Progenitor cell of endocrine pancreas (in vitro differentiated cells): ENCODE measurements at regions not wholly inside any gene's neighbourhood (a gene's known extent, or its start where the extent isn't known, plus 50 kb on each side); places are given as distances from the start of the nearest gene placed in this dataset.

Source experiments
- DNase-seq: peaks from one replicate; pipeline ENCODE4 v3.0.0; 2021; ENCODE audit warnings: low spot score; ENCODE audit not compliant: unreplicated experiment
- H3K27ac Mint-ChIP-seq: 2 replicates; pipeline ENCODE4 v1.8.0; 2021; ENCODE audit warnings: mild to moderate bottlenecking, moderate library complexity, mixed read lengths
- H3K27me3 Mint-ChIP-seq: 2 replicates; pipeline ENCODE4 v1.8.0; 2021; ENCODE audit warnings: mixed read lengths
- H3K36me3 Mint-ChIP-seq: 2 replicates; pipeline ENCODE4 v1.8.0; 2022; ENCODE audit warnings: mixed read lengths; ENCODE audit not compliant: insufficient read depth
- H3K4me1 Mint-ChIP-seq: 2 replicates; pipeline ENCODE4 v1.8.0; 2021; ENCODE audit warnings: low read depth, mixed read lengths
- H3K4me3 Mint-ChIP-seq: 2 replicates; pipeline ENCODE4 v1.8.0; 2021; ENCODE audit warnings: low read depth, mild to moderate bottlenecking, moderate library complexity, mixed read lengths
- H3K9me3 Mint-ChIP-seq: 2 replicates; pipeline ENCODE4 v1.8.0; 2021; ENCODE audit warnings: low read depth, mixed read lengths
- CTCF ChIP-seq: fragments of 200-600 bp; sonication (generic); IDR thresholded peaks from one replicate; pipeline ENCODE4 v1.5.0; 2021; ENCODE audit warnings: antibody characterized with exemption, mild to moderate bottlenecking; ENCODE audit not compliant: unreplicated experiment

DNA sequence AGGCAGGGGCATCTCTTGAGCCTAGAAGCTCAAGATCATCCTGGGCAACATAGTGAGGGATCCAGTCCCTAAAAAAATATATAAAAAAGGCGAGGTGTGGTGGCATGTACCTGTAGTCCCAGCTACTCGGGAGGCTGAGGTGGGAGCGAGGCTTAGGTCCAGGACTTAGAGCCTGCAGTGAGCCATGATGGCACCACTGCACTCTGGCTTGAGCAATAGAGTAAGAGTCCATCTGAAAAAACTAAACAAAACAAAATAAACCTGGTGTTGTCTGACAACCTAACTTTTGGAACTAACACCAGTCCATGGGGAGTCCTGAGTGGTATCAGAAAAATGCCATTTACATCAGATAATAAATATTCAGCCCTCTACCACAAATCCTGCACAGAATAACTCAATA is 110.1 kb upstream of the NRIP1 start:
- Mint-ChIP-seq H3K4me1 (peaks cover 10% of the 10 kb centered on the region), H3K36me3 (no peaks in the 10 kb centered on the region), H3K4me3 (no peak overlapping the region), H3K27ac (no peak overlapping the region), H3K9me3 (no peaks in the 10 kb centered on the region), H3K27me3 (peaks cover 22% of the 10 kb centered on the region)
- no peak for DNase-seq
- TF ChIP-seq CTCF = no peak

DNA sequence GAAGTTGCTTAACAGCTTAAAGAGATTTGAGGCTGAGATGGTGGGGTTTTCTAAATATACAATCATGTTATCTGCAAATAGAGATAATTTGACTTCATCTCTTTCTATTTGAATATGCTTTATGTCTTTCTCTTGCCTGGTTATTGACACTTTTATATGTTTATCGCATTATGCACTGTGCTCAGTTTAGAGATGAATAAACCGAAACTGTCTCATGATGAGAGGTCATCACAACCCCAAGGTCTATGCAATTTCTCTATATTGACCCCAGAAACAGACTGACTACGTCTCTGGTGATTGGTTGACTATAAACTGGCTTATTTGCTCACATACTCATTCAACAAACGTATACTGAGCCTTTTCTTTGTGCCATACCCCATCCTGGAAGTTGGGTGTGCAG is 117.9 kb upstream of the NRIP1 start:
- Mint-ChIP-seq H3K4me3 (no peak overlapping the region), H3K4me1 (no peaks in the 10 kb centered on the region), H3K27ac (no peak overlapping the region), H3K9me3 (peaks cover 3% of the 10 kb centered on the region), H3K27me3 (peaks cover 4% of the 10 kb centered on the region), H3K36me3 (no peaks in the 10 kb centered on the region)
- no peak for TF ChIP-seq CTCF
- no peak for DNase-seq

- TF ChIP-seq CTCF = no peak
- H3K9me3 Mint-ChIP-seq = peaks cover 7% of the 10 kb centered on the region
- no peak overlapping the region for H3K4me3 Mint-ChIP-seq
- no peaks in the 10 kb centered on the region for H3K4me1 Mint-ChIP-seq
- H3K27me3 Mint-ChIP-seq = no peaks in the 10 kb centered on the region
- no peak for DNase-seq
- H3K27ac Mint-ChIP-seq = no peak overlapping the region
- no peaks in the 10 kb centered on the region for H3K36me3 Mint-ChIP-seq
Observed at GRCh38 chr21:15183813-15184257, 119.0 kb upstream of the NRIP1 start.

GRCh38 chr21:15190412-15190811 is 125.6 kb upstream of the NRIP1 start:
- DNase-seq = no peak
- H3K4me1 Mint-ChIP-seq = no peaks in the 10 kb centered on the region
- no peak overlapping the region for H3K27ac Mint-ChIP-seq
- TF ChIP-seq CTCF = no peak
- H3K27me3 Mint-ChIP-seq = no peaks in the 10 kb centered on the region
- no peaks in the 10 kb centered on the region for H3K36me3 Mint-ChIP-seq
- H3K4me3 Mint-ChIP-seq = no peak overlapping the region
- H3K9me3 Mint-ChIP-seq = peaks cover 5% of the 10 kb centered on the region

DNA sequence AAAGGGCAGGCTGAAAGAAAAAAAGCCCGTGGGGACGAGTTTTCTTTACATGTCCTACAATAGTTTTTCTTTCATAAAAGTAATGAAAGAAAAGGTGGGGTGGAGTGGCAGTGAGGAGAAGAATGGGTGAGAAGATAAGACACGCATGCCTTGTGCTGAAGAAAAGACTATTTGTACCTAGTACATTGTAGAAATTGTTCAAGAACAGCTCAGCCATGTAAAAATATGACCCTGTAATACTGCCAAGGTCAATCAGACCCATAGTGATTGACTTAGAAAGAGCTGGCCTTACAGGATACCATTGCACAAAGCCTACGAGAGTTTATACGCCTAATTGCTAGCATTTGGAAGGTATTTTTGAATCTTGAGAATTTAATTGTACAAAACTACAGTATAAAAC is 126.0 kb upstream of the NRIP1 start:
- Mint-ChIP-seq H3K9me3 (peaks cover 5% of the 10 kb centered on the region), H3K27ac (no peak overlapping the region), H3K27me3 (no peaks in the 10 kb centered on the region), H3K4me1 (peaks cover under 1% of the 10 kb centered on the region), H3K36me3 (no peaks in the 10 kb centered on the region), H3K4me3 (no peak overlapping the region)
- DNase-seq = no peak
- no peak for TF ChIP-seq CTCF
